GM18517 (cell line): ENCODE measurements at regions not wholly inside any gene's neighbourhood (a gene's known extent, or its start where the extent isn't known, plus 50 kb on each side); places are given as distances from the start of the nearest gene placed in this dataset.
"Not testable (repeated sequence)": the region's sequence is repeated elsewhere in the genome, so short reads cannot be mapped to it uniquely, and the experiment has no call there.

Experiments
- ATAC-seq: cut with Tn5 transposase; IDR thresholded peaks from one replicate; pipeline ENCODE4 v1.9.1; 2021; ENCODE audit warnings: mild to moderate bottlenecking, moderate library complexity; ENCODE audit not compliant: unreplicated experiment

- no peak for ATAC-seq
These were observed 69.8 kb downstream of the IGSF1 start for GRCh38 chrX:131219271-131219670.

- no peak for ATAC-seq
These were observed 71.1 kb downstream of the IGSF1 start for GRCh38 chrX:131217989-131218388.

GRCh38 chrX:131216828-131217227, 72.3 kb downstream of the IGSF1 start:
- peak; percentile 71 for ATAC-seq

- ATAC-seq: no peak
These were observed 75.7 kb downstream of the IGSF1 start for GRCh38 chrX:131213400-131213799.

- ATAC-seq: no peak
These were observed 86.3 kb downstream of the IGSF1 start for GRCh38 chrX:131202766-131203165.

- ATAC-seq: no peak
These were observed 87.1 kb downstream of the IGSF1 start for GRCh38 chrX:131201986-131202385.

GRCh38 chrX:131199091-131199490, 90.0 kb downstream of the IGSF1 start:
- no peak for ATAC-seq

- ATAC-seq: no peak
These were observed 101.9 kb downstream of the IGSF1 start for GRCh38 chrX:131187206-131187605.

GRCh38 chrX:131170148-131170547, 112.0 kb downstream of the ARHGAP36 start:
- ATAC-seq: no peak

- not testable (repeated sequence) for ATAC-seq
These were observed 105.5 kb downstream of the ARHGAP36 start for GRCh38 chrX:131163645-131164044.

- not testable (repeated sequence) for ATAC-seq
These were observed 99.5 kb downstream of the ARHGAP36 start for GRCh38 chrX:131157656-131158055.

- ATAC-seq: no peak
These were observed 88.6 kb downstream of the ARHGAP36 start for GRCh38 chrX:131146702-131147101.
